T-helper 2 cell (primary cell): ENCODE measurements at regions not wholly inside any gene's neighbourhood (a gene's known extent, or its start where the extent isn't known, plus 50 kb on each side); places are given as distances from the start of the nearest gene placed in this dataset.

Source experiments
- DNase-seq, 5 experiments: peaks; one replicate each; pipeline versions ENCODE4 v3.0.0 to v3.0.0-alpha.2; 2012 to 2022

GRCh38 chr5:145166110-145166509 is 669.0 kb downstream of the PRELID2 start:
- no peak for DNase-seq

- DNase-seq: no peak
Measured at GRCh38 chr5:145163876-145164275, 671.3 kb downstream of the PRELID2 start.

- no peak for DNase-seq
Measured at GRCh38 chr5:145162626-145163025, 672.5 kb downstream of the PRELID2 start.

GRCh38 chr5:145161391-145161790 is 673.8 kb downstream of the PRELID2 start:
- no peak for DNase-seq

- no peak for DNase-seq
Measured at GRCh38 chr5:145160679-145161078, 674.5 kb downstream of the PRELID2 start.

GRCh38 chr5:145158730-145159129 is 676.4 kb downstream of the PRELID2 start:
- DNase-seq: no peak

- no peak for DNase-seq
Measured at GRCh38 chr5:145157841-145158240, 677.3 kb downstream of the PRELID2 start.

GRCh38 chr5:145141534-145141933 is 693.6 kb downstream of the PRELID2 start:
- DNase-seq: no peak

GRCh38 chr5:145130996-145131395 is 704.1 kb downstream of the PRELID2 start:
- DNase-seq: no peak

GRCh38 chr5:145129797-145130196 is 705.3 kb downstream of the PRELID2 start:
- DNase-seq: no peak

GRCh38 chr5:145124806-145125205 is 710.3 kb downstream of the PRELID2 start:
- no peak for DNase-seq

GRCh38 chr5:145118611-145119010 is 716.5 kb downstream of the PRELID2 start:
- DNase-seq: no peak

GRCh38 chr5:145118127-145118526 is 717.0 kb downstream of the PRELID2 start:
- no peak for DNase-seq

GRCh38 chr5:145117285-145117684 is 717.9 kb downstream of the PRELID2 start:
- DNase-seq: no peak

- DNase-seq: no peak
Measured at GRCh38 chr5:145111420-145111819, 723.7 kb downstream of the PRELID2 start.

GRCh38 chr5:145110834-145111233 is 724.3 kb downstream of the PRELID2 start:
- DNase-seq: no peak

- no peak for DNase-seq
Measured at GRCh38 chr5:145110181-145110580, 725.0 kb downstream of the PRELID2 start.

GRCh38 chr5:145105384-145105783 is 729.8 kb downstream of the PRELID2 start:
- DNase-seq: no peak

GRCh38 chr5:145104106-145104505 is 731.0 kb downstream of the PRELID2 start:
- DNase-seq: no peak

- no peak for DNase-seq
Measured at GRCh38 chr5:145101246-145101645, 733.9 kb downstream of the PRELID2 start.

GRCh38 chr5:145090115-145090514 is 745.0 kb downstream of the PRELID2 start:
- no peak for DNase-seq

GRCh38 chr5:145084834-145085233 is 750.3 kb downstream of the PRELID2 start:
- DNase-seq: no peak

- DNase-seq: no peak
Measured at GRCh38 chr5:145077028-145077427, 758.1 kb downstream of the PRELID2 start.

GRCh38 chr5:145076040-145076439 is 759.1 kb downstream of the PRELID2 start:
- DNase-seq: no peak

GRCh38 chr5:145072889-145073288 is 762.3 kb downstream of the PRELID2 start:
- no peak for DNase-seq

- no peak for DNase-seq
Measured at GRCh38 chr5:145068721-145069120, 766.4 kb downstream of the PRELID2 start.
